T47D (cell line): ENCODE measurements at regions not wholly inside any gene's neighbourhood (a gene's known extent, or its start where the extent isn't known, plus 50 kb on each side); places are given as distances from the start of the nearest gene placed in this dataset.

Experiments used
- DNase-seq, 2 experiments: peaks; one replicate each; pipeline versions ENCODE4 v3.0.0 to v3.0.0-alpha.2; 2011 to 2012; ENCODE audit warnings: low read depth in 1 of 2, low spot score in 1 of 2
- JUND ChIP-seq: IDR thresholded peaks from 2 replicates; pipeline ENCODE4 v1.6.1; 2012; ENCODE audit warnings: low read depth
- in situ Hi-C: cut with HindIII; loops from 2 replicates; pipeline ENCODE4 v1.10.0; 2016; ENCODE audit warnings: low sequenced_read_pairs, low pct_unique_long_range_greater_than_20kb

DNA sequence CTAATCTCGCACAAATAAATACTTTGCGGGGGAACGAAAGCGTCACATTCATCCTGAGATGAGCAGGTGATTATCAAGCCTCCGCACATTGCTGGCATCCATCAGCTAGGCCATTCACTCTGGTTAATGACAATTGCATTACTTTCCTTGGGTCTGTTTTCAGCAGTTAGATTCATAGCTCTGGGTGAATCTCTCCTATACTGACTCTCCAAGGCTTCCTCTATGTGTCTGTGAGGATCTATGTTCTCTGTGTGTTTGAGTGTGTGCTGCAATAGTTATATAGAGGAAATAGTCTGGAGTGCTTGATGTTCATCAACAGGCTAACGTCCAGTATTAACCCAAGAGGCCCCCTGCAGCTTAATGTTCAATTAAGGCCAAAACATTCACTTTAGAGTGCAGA is 133.0 kb upstream of the CTTNBP2NL start:
- no peak for DNase-seq
- in situ Hi-C loops, result no loop called here

DNA sequence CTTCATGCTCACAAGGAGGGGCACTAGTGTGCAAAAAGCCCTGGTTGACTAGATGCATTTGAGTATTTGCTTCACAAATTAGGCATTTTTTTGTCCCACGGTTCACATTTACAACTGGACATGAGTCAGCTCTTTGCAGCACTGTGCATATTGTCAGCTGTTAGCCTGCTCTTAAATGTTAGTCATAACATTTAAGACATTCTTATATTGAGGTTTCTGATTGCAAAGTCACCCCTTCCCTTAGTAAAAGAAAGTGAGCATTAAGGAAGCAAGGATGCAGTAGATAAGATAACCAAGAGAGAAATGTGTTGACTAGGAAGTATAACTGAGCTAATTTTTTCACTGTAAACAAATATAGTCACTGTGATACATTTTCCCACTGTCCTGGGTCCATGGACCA is 132.6 kb upstream of the CTTNBP2NL start:
- TF ChIP-seq JUND, result no peak
- no peak for DNase-seq
- in situ Hi-C loops, result no loop called here

More for the DNA sequence above, 133.0 kb upstream of the CTTNBP2NL start:
- TF ChIP-seq JUND, result no peak

- no peak for DNase-seq
- no peak for TF ChIP-seq JUND
- in situ Hi-C loops, result no loop called here
These were observed 132.0 kb upstream of the CTTNBP2NL start for GRCh38 chr1:112264010-112264409.

- in situ Hi-C loops, result no loop called here
- no peak for TF ChIP-seq JUND
These were observed 131.5 kb upstream of the CTTNBP2NL start for GRCh38 chr1:112264553-112264952.

GRCh38 chr1:112265931-112266330 is 130.1 kb upstream of the CTTNBP2NL start:
- in situ Hi-C loops, result no loop called here
- no peak for TF ChIP-seq JUND
- DNase-seq, result no peak

More at GRCh38 chr1:112264553-112264952, 131.5 kb upstream of the CTTNBP2NL start:
- no peak for DNase-seq

GRCh38 chr1:112267206-112267605 is 128.8 kb upstream of the CTTNBP2NL start:
- TF ChIP-seq JUND, result no peak
- in situ Hi-C loops, result no loop called here
- no peak for DNase-seq

DNA sequence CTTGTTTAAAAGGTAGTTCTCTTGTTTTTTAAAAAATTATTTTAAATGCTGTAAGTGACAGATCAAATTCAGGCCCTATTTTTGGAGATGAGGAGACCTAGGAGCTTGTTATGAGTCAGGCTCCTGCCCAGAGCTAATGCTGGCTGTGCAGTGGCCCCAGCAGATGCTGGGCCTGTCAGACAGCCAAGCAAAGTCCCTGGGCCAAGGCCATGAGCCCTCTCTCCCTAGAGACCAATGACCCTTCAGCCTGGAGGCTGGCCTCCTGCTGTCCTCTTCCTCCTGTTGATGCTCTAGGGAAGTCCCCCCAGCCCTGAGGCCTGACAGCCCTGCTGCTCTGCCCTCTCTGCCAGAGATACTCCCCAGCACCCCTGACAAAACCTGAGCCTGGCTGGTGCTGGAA is 128.1 kb upstream of the CTTNBP2NL start:
- in situ Hi-C loops, result no loop called here
- no peak for TF ChIP-seq JUND
- DNase-seq, result no peak

- in situ Hi-C loops, result no loop called here
- DNase-seq, result no peak
- no peak for TF ChIP-seq JUND
These were observed 127.6 kb upstream of the CTTNBP2NL start for GRCh38 chr1:112268408-112268807.

DNA sequence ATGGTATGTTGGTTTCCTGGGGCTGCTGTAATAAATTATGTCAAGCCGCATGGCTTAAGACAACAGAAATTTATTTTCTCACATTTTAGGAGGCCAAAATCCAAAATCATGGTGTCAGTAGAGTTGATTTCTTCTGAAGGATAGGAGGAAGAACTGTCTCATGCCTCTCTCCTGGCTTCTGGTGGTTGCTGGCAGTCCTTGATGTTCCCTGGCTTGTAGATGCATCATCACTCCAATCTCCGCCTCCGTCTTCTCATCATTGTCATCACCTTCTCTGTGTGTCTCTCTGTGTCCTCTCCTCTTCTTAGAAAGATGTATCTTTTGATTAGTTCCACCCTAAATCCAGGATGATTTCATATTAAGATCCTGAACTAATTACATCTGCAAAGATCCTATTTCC is 124.7 kb upstream of the CTTNBP2NL start:
- in situ Hi-C loops, result no loop called here
- TF ChIP-seq JUND, result no peak
- DNase-seq, result no peak

DNA sequence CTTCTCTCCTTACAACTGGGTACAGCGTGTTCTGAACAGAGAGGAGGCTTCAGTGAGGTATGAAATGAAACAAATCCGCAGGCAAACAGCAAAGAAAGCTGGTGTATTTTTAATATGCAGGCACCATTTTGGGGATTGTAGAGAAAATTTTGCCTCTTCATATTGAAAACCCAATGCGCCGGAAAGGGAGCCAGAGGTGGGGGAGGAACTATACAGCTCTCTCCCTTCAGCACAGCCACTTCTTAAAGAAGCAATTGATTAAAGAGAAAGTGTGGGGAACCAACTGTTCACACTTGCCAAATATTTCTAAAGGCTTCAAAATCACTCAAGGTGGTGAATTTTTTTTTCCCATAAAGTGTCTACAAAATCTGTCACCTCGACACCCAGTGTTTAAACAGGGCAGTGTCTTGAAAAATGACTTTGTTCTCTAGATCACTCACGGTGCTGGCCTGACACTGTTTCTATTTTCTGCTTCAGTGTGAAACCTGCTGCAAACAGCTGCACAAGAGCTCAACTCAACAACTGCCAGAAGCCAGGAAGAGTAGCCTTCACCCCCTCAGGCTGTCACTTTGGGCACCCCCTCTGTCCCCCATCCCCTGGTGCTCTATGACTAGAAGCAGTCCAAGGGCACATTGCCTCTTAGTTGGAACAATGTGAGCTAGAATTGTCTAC is 123.8 kb upstream of the CTTNBP2NL start:
- in situ Hi-C loops, result no loop called here
- no peak for TF ChIP-seq JUND

GRCh38 chr1:112284796-112285195 is 111.2 kb upstream of the CTTNBP2NL start:
- DNase-seq, result no peak
- no peak for TF ChIP-seq JUND
- in situ Hi-C loops, result no loop called here

More for the DNA sequence above, 123.8 kb upstream of the CTTNBP2NL start:
- DNase-seq, result no peak

DNA sequence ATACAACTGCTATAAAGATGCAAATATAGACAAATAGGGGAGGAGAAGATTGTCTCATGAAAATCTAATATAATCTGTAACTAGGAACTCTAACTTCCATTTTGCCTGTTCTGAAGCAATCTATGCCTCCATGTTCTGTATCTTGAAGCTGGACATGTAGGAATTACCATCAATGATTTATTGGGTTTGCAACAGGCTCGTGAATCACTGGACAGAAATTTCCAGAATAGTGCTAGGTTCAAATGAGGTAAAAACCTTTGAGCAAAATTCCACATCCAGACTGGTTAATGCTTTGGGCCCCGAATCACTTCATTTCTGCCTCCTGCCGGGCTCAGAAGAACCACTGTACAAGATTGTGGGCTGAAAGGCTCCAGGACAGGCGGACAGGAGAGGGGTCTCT is 110.7 kb upstream of the CTTNBP2NL start:
- in situ Hi-C loops, result no loop called here
- no peak for TF ChIP-seq JUND
- DNase-seq, result no peak

DNA sequence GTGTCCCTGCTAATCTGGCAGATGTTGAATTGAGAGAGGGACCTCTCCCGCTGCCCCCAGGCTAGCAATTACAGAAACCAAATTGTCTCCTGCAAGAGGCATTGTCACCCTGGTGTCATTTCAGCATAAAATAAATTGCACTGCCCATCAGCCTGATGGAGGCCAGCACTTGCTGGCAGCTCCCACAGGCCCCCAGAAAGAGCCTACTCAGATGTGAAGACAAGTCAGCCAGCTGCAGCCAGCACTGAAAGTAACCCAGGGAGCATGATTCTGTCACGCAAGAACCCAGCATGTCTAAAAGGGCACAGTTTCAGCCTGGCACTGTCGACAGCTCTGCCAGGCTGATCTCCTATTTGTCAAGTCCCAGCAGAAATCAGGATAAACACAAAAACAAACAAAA is 110.3 kb upstream of the CTTNBP2NL start:
- no peak for DNase-seq

GRCh38 chr1:112296908-112297307 is 99.1 kb upstream of the CTTNBP2NL start:
- in situ Hi-C loops, result no loop called here
- TF ChIP-seq JUND, result no peak

More for the DNA sequence above, 110.3 kb upstream of the CTTNBP2NL start:
- no peak for TF ChIP-seq JUND
- in situ Hi-C loops, result no loop called here

More at GRCh38 chr1:112296908-112297307, 99.1 kb upstream of the CTTNBP2NL start:
- no peak for DNase-seq
